OCI-LY1 (cell line): ENCODE measurements at regions not wholly inside any gene's neighbourhood (a gene's known extent, or its start where the extent isn't known, plus 50 kb on each side); places are given as distances from the start of the nearest gene placed in this dataset.

Experiments
- CTCF ChIP-seq: fragments of 200-600 bp; sonication (generic), shearing (Covaris generic); IDR thresholded peaks from 2 replicates; pipeline ENCODE4 v1.5.1; 2017; ENCODE audit warnings: mild to moderate bottlenecking, antibody characterized with exemption, low read length, moderate library complexity, mixed read lengths
- EZH2 ChIP-seq: fragments of 200-600 bp; sonication (generic), shearing (Covaris generic); IDR thresholded peaks from 2 replicates; pipeline ENCODE4 v1.8.0; 2017; ENCODE audit warnings: borderline replicate concordance, mixed run types, mild to moderate bottlenecking, antibody characterized with exemption, low read length, moderate library complexity, mixed read lengths

- TF ChIP-seq CTCF (no peak), EZH2 (no peak)
Observed at GRCh38 chr22:44574640-44575380, 76.8 kb upstream of the RTL6 start.
